K562 (cell line): ENCODE measurements at regions not wholly inside any gene's neighbourhood (a gene's known extent, or its start where the extent isn't known, plus 50 kb on each side); places are given as distances from the start of the nearest gene placed in this dataset.

Source experiments
- ATAC-seq: fragments of 200-7000 bp; cut with Tn5 transposase; 3 replicates; pipeline ENCODE4 v1.9.1; 2020; ENCODE audit warnings: moderate library complexity
- BruUV-seq: library from RNA; stranded (reverse); fragments of 400-500 nt; replicated peaks from 2 replicates; lab custom pipeline; 2021; lab: Mats Ljungman, UMichigan
- CTCF ChIA-PET: fragments of 300-600 bp; formaldehyde crosslinking; extraction: SDS; loops from one replicate; lab custom pipeline; 2021; ENCODE audit warnings: low intra/inter-chr PET ratio; lab: Yijun Ruan, JAX
- POLR2A ChIA-PET: fragments of 300-600, 350-650 bp; sonication (Branson Sonifier 250); formaldehyde crosslinking; extraction: SDS; loops from one replicate; lab custom pipeline; 2021; ENCODE audit warnings: antibody characterized with exemption, inconsistent platforms; lab: Yijun Ruan, JAX
- DNase-seq, 4 experiments: peaks; one replicate each; pipeline versions ENCODE4 v3.0.0 to v3.0.0-alpha.2; 2011 to 2018; ENCODE audit warnings: low spot score in 3 of 4, mixed read lengths in 3 of 4; ENCODE audit errors: extremely low read depth in 1 of 4
- FAIRE-seq: peaks from 2 replicates; lab custom pipeline; 2011; peaks lifted over from hg19 to GRCh38; lab: Jason Lieb, UNC
- H2AFZ ChIP-seq: 2 replicates; pipeline ENCODE4 v1.6.0; 2011; ENCODE audit warnings: low read depth, low read length, control low read depth, inconsistent platforms
- H3K27ac ChIP-seq: fragments of 200-600 bp; 3 replicates; pipeline ENCODE4 v1.8.0; 2011; ENCODE audit warnings: low read depth, mild to moderate bottlenecking, control low read depth, inconsistent platforms, low read length, moderate library complexity, mixed read lengths; ENCODE audit errors: extremely low read depth
- H3K27me3 ChIP-seq, 2 experiments: fragments of 300-600 bp in 1 of 2; 2 replicates in 1 of 2; 3 replicates in 1 of 2; pipeline versions ENCODE4 v1.6.0 to v1.8.0; 2011; ENCODE audit warnings: inconsistent platforms in 2 of 2, low read length in 2 of 2, mild to moderate bottlenecking in 1 of 2, mixed read lengths in 1 of 2, moderate library complexity in 1 of 2; ENCODE audit not compliant: control insufficient read depth in 2 of 2, insufficient read depth in 2 of 2
- H3K36me3 ChIP-seq: fragments of 300-600 bp; 3 replicates; pipeline ENCODE4 v1.8.0; 2011; ENCODE audit warnings: mild to moderate bottlenecking, low read length, inconsistent platforms; ENCODE audit not compliant: control insufficient read depth, insufficient read depth
- H3K4me1 ChIP-seq, 2 experiments: fragments of 200-600 bp in 1 of 2; replicated peaks in 1 of 2; 2 replicates in 1 of 2; 3 replicates in 1 of 2; pipeline versions ENCODE4 v1.5.1 to v1.8.0; 2011; ENCODE audit warnings: inconsistent platforms in 2 of 2, low read length in 2 of 2, mild to moderate bottlenecking in 1 of 2, mixed read lengths in 1 of 2, moderate library complexity in 1 of 2; ENCODE audit not compliant: control insufficient read depth in 2 of 2, insufficient read depth in 2 of 2
- H3K4me2 ChIP-seq: 2 replicates; pipeline ENCODE4 v1.6.1; 2011; ENCODE audit warnings: low read length, control low read depth, inconsistent platforms, mixed read lengths; ENCODE audit not compliant: insufficient read depth
- H3K4me3 ChIP-seq: fragments of 200-600 bp; sonication (generic), shearing (Covaris generic); 2 replicates; pipeline ENCODE4 v1.5.1; 2016; ENCODE audit warnings: control low read depth, inconsistent platforms
- H3K79me2 ChIP-seq: fragments of 200-600 bp; 3 replicates; pipeline ENCODE4 v1.8.0; 2011; ENCODE audit warnings: low read length, inconsistent platforms; ENCODE audit not compliant: control insufficient read depth, insufficient read depth
- H3K9ac ChIP-seq, 2 experiments: 2 replicates each; pipeline versions ENCODE4 v1.6.0 to v1.6.1; 2011; ENCODE audit warnings: low read depth in 2 of 2, low read length in 2 of 2, control low read depth in 1 of 2, inconsistent platforms in 1 of 2, mild to moderate bottlenecking in 1 of 2, mixed read lengths in 1 of 2; ENCODE audit not compliant: insufficient read depth in 1 of 2
- H3K9me1 ChIP-seq: one replicate; pipeline ENCODE4 v1.6.0; 2011; ENCODE audit warnings: inconsistent platforms, mild to moderate bottlenecking, low read length, moderate library complexity; ENCODE audit not compliant: control insufficient read depth, insufficient read depth
- H3K9me3 ChIP-seq: replicated peaks from 2 replicates; pipeline ENCODE4 v1.5.1; 2011; ENCODE audit warnings: low read depth, low read length, inconsistent platforms; ENCODE audit not compliant: control insufficient read depth, insufficient read depth
- H4K20me1 ChIP-seq: replicated peaks from 2 replicates; pipeline ENCODE4 v1.6.1; 2011; ENCODE audit warnings: low read length, inconsistent platforms, mixed read lengths; ENCODE audit not compliant: control insufficient read depth, insufficient read depth
- ARNT ChIP-seq, 2 experiments: fragments of 450-650 bp; IDR thresholded peaks; 2 replicates each; pipeline ENCODE4 v1.6.1; 2016; ENCODE audit warnings: mild to moderate bottlenecking in 1 of 2
- HEY1 ChIP-seq: fragments of 250-450 bp; sonication (Bioruptor Pico); IDR thresholded peaks from 2 replicates; pipeline ENCODE4 v1.5.0; 2020; ENCODE audit warnings: mild to moderate bottlenecking, moderate library complexity, borderline replicate concordance
- RBM25 ChIP-seq: fragments of 200-400 bp; formaldehyde crosslinking; IDR thresholded peaks from 2 replicates; pipeline ENCODE4 v1.6.1; 2018; ENCODE audit warnings: low read length, low read depth, moderate library complexity; ENCODE audit not compliant: severe bottlenecking
- TFAP4 ChIP-seq: sonication (generic); formaldehyde crosslinking; IDR thresholded peaks from 2 replicates; pipeline ENCODE4 v1.8.0; 2022; ENCODE audit warnings: missing genetic modification reagents, mild to moderate bottlenecking, moderate library complexity, borderline replicate concordance
- ZNF134 ChIP-seq: fragments of 250-450 bp; sonication (Bioruptor Pico); conservative IDR thresholded peaks from 2 replicates; pipeline ENCODE4 v1.4.0; 2020
- WGBS: fragments of 100-300 bp; shearing (Covaris generic); methylation state at CpG from one replicate; pipeline ENCODE4 v1.1.6; 2016; ENCODE audit warnings: low coverage, mixed read lengths; ENCODE audit not compliant: insufficient coverage; ENCODE audit errors: missing lambda C conversion rate; 5-methylcytosine and 5-hydroxymethylcytosine counted together
- in situ Hi-C: fragments of 300-500 bp; cut with MboI; formaldehyde crosslinking; loops from 4 replicates; pipeline ENCODE4 v1.15.0; 2018; ENCODE audit warnings: inconsistent platforms, mixed read lengths
- intact Hi-C: fragments of 100-400 bp; cut with micrococcal nuclease; formaldehyde crosslinking; loops from 2 replicates; pipeline ENCODE4 v1.14.2; 2022
- TF ChIP-seq, protein P1 (sequence below): fragments of 250-450 bp; sonication (Bioruptor Pico); IDR thresholded peaks from 2 replicates; pipeline ENCODE4 v1.8.0; 2021; ENCODE audit warnings: borderline replicate concordance, mild to moderate bottlenecking, moderate library complexity; ENCODE audit not compliant: poor library complexity, severe bottlenecking

DNA sequence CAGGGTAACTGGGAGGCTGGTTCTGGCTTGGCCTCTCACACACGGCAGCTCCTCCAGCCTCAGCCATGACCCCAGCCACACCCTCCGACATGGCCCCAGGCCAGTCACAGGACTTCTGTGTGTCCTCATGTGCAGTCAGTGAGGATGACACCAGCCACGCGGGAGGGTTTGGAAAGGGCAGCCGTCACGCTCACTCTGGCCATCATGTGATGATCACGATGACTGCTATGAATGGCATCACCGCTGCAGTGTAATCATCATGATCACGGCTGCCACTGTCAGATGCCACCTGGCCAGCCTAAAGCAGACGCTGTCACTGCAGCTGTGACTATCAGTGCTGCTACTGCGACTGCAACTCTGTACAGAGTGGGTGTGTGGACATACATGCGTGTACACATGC is 640.9 kb downstream of the BRD1 start:
- FAIRE-seq = no peak
- TF ChIP-seq TFAP4 (CRISPR knock-in tag) (no peak), HEY1 (no peak), ARNT (IDR thresholded peaks at IDR 0.05) (no peak)
- Histone ChIP-seq H3K9me1 (no peaks in the 10 kb centered on the region), H3K79me2 (no peaks in the 10 kb centered on the region), H3K9ac (no peak overlapping the region), H3K4me2 (no peak overlapping the region), H3K27me3 (peaks cover 0 to 9% of the 10 kb centered on the region in 2 experiments; a peak in 3 of 5 replicates), H2AFZ (no peak overlapping the region), H3K9me3 (no peaks in the 10 kb centered on the region), H3K27ac (no peak overlapping the region), H3K4me1 (no peaks in the 10 kb centered on the region; a peak in 1 of 5 replicates), H3K4me3 (no peak overlapping the region), H4K20me1 (no peaks in the 10 kb centered on the region), H3K36me3 (no peaks in the 10 kb centered on the region)
- CTCF ChIA-PET = no interaction called here
- 1% methylated on average over 12 of the region's 12 CpGs for WGBS
- BruUV-seq = no TSS peak
- in situ Hi-C loops = no loop called here
- no peak for ATAC-seq
- intact Hi-C loops = no loop called here
- POLR2A ChIA-PET = no interaction called here
- no peak for DNase-seq

DNA sequence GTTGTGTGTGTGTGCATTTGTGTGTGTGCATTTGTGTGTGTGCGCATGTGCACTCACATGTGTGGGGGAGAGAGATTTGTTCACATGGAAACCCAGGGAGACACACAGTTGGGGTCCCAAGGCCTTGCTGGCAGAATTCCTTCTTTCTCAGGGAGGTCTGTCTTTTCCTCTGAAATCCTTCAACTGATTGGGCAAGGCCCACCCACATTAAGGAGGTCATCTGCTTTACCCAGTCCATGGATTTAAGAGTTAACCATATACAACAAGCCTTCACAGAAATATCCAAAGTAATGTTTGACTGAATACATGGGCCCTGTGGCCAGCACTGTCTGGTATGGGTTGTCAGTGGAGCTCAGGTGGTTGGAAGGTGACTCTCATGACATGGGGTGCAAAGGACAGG is 641.4 kb downstream of the BRD1 start:
- POLR2A ChIA-PET = no interaction called here
- Histone ChIP-seq H3K4me2 (no peak overlapping the region), H3K4me3 (no peak overlapping the region), H3K9me3 (no peaks in the 10 kb centered on the region), H3K27ac (no peak overlapping the region), H3K27me3 (peaks cover 0 to 9% of the 10 kb centered on the region in 2 experiments; a peak in 3 of 5 replicates), H3K4me1 (no peaks in the 10 kb centered on the region; a peak in 1 of 5 replicates), H2AFZ (no peak overlapping the region), H3K9ac (no peak overlapping the region), H3K9me1 (no peaks in the 10 kb centered on the region), H4K20me1 (no peaks in the 10 kb centered on the region), H3K36me3 (no peaks in the 10 kb centered on the region), H3K79me2 (no peaks in the 10 kb centered on the region)
- no peak for DNase-seq
- in situ Hi-C loops (no loop called here), intact Hi-C loops (no loop called here)
- no peak for FAIRE-seq
- CTCF ChIA-PET = no interaction called here
- TF ChIP-seq RBM25 (peak; percentile 29), ZNF134 (CRISPR knock-in tag) (peak; percentile 94)
- TF ChIP-seq, protein P1, sequence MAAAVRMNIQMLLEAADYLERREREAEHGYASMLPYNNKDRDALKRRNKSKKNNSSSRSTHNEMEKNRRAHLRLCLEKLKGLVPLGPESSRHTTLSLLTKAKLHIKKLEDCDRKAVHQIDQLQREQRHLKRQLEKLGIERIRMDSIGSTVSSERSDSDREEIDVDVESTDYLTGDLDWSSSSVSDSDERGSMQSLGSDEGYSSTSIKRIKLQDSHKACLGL (CRISPR knock-in tag) = no peak
- WGBS = 0% methylated on average over 1 of the region's 1 CpG
- BruUV-seq = no TSS peak
- ATAC-seq = no peak
